MM.1S (cell line): ENCODE measurements at regions not wholly inside any gene's neighbourhood (a gene's known extent, or its start where the extent isn't known, plus 50 kb on each side); places are given as distances from the start of the nearest gene placed in this dataset.

Experiments
- CTCF ChIP-seq: fragments of 300-600 bp; sonication (generic); IDR thresholded peaks from 2 replicates; pipeline ENCODE4 v1.5.1; 2016; ENCODE audit warnings: antibody characterized with exemption, low read length, mixed read lengths
- EZH2 ChIP-seq: fragments of 300-600 bp; sonication (generic); optimal IDR thresholded peaks from 2 replicates; pipeline ENCODE3; 2017; ENCODE audit warnings: low read depth, mild to moderate bottlenecking, antibody characterized with exemption, low read length, mixed read lengths

- no peak for TF ChIP-seq CTCF
- no peak for TF ChIP-seq EZH2
Measured at GRCh38 chr5:173547579-173547978, 68.9 kb downstream of the BOD1 start.
